C4-2B (cell line): ENCODE measurements at regions not wholly inside any gene's neighbourhood (a gene's known extent, or its start where the extent isn't known, plus 50 kb on each side); places are given as distances from the start of the nearest gene placed in this dataset.

Source experiments
- CTCF ChIP-seq: fragments of 450-650 bp; conservative IDR thresholded peaks from 2 replicates; pipeline ENCODE4 v1.5.1; 2017; ENCODE audit warnings: mild to moderate bottlenecking
- ZFX ChIP-seq: fragments of 450-650 bp; IDR thresholded peaks from 2 replicates; pipeline ENCODE4 v1.6.1; 2017

DNA sequence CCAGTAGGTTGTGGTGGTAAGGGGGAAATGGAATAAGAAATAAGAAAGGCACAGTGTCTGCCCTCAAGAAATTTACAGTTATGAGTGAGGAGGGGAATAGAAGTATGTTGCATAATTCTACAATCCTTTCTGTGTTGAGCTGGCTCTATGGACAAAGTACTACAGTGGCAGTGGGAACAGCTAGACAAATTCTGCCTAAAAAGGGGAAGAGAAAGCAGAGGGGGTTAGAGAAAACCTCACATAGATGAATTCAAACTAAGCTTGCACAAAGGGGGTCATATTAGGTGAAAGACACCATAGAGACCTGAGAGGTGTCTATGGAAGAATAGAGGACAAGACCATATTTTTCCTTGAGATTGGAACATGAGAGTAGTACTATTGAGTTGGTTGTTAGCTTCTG, 146.9 kb upstream of the VGLL2 start:
- TF ChIP-seq CTCF (no peak), ZFX (no peak)
